GM18861 (cell line): ENCODE measurements at regions not wholly inside any gene's neighbourhood (a gene's known extent, or its start where the extent isn't known, plus 50 kb on each side); places are given as distances from the start of the nearest gene placed in this dataset.

Experiments used
- ATAC-seq: cut with Tn5 transposase; IDR thresholded peaks from one replicate; pipeline ENCODE4 v1.9.1; 2021; ENCODE audit not compliant: unreplicated experiment

DNA sequence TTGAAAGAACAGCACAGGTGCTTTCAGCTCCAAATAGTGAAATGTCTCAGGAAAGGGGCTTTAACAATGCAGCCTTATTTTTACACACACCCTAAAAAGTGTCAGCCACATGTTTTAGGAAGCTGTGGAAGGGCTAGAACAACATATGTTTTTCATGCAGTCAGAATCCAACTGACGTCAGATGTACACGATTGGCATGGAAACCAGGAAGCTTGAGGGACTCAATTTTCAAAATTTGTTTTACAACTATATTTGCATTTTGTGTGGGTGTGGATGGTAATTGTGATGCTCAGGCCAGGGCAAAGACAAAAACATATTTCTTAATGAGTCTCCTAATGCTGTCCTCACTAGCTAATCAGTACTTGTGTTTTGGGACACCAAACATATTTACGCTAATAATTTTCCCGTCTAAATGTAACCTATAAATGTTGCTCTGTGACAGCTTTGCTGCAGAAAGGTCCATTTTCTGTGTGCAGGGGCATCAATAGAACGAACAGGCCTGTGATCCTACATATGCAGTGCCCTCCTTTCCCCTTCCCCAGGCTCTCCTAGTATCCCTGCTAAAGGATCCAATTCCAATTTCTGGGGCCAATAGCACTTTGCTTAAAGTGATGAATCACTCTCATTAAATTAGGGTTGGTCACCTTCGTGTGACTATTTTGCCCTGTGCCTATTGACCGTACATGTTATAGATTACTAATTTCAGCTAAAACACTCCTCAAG, 434.0 kb upstream of the CDH5 start:
- no peak for ATAC-seq

- no peak for ATAC-seq
Measured at GRCh38 chr16:65922923-65923322, 443.6 kb upstream of the CDH5 start.

- no peak for ATAC-seq
Measured at GRCh38 chr16:65919986-65920376, 446.5 kb upstream of the CDH5 start.

- ATAC-seq: no peak
Measured at GRCh38 chr16:65919145-65919985, 447.1 kb upstream of the CDH5 start.

DNA sequence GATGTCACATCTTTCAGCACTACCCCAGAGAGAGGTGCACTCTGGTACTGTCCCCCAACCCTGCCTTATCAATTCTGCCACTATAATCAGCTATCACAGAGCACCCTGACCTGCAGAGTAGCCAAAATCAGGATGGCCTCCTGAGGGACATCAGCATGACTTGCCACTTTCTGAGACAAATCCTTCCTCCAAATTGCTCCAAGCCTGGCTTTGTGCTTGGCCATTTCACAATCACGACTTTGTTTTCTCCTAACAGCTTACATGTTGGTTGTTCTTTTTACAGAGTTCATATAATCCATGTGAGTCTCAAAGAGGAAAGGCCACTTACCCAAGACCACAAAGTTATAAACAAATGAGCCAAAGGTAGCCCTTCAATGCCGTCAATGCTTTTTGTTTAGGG, 449.0 kb upstream of the CDH5 start:
- ATAC-seq: no peak

- ATAC-seq: no peak
Measured at GRCh38 chr16:65916995-65917394, 449.5 kb upstream of the CDH5 start.

DNA sequence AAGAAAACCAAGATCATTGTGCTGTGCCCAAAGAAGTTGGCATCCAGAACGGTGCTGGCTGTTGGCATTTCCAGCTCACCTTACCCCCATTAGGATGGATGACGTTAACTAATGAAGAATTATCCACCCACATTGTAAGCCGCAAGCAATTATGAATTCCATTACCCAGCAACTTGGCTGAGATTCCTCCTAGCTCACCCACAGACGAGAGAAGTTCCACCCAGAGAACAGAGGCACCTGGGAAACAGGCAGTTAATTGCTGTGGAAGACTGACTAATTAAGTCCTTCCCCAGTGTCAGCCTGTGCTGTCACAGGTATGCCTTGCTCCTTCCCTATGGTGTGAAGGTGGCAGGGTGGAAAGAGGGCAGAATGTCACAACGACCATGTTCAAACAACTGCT, 456.2 kb upstream of the CDH5 start:
- no peak for ATAC-seq

GRCh38 chr16:65909310-65910050, 457.0 kb upstream of the CDH5 start:
- no peak for ATAC-seq

- ATAC-seq: no peak
Measured at GRCh38 chr16:65908568-65908967, 457.9 kb upstream of the CDH5 start.

GRCh38 chr16:65905331-65905730, 461.2 kb upstream of the CDH5 start:
- ATAC-seq: no peak

DNA sequence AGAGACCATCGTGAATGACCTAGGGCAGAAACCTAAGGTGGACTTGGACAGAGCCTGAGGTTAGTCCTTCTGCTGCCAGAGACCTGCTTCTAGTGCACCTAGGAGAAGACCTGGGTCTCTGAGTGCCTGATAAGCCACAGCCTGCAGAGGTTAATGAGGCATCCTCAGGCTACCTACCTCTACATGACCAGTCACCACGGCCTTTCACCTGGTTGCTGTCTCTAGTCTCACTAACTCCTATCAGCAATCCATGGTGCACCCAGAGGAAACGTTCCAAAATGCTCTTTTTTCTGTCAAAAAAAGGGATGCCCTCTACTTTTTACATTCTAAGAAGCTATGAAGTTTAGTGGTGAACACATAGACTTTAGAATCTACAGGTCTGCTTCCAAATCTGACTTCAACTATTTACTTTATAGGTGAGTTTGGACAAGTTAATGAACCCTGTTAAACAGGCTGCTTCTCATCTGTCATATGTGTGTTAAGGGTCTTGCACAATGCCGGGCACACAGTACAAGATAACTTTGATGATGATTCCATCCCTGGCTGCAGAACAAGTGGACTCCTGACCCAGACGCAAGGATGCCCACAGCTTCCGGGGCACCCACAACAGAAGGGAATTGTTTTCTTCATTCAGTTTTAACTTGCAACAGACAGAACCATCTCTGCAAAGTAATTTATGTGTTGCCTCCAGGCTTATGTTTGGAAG, 469.9 kb upstream of the CDH5 start:
- no peak for ATAC-seq

DNA sequence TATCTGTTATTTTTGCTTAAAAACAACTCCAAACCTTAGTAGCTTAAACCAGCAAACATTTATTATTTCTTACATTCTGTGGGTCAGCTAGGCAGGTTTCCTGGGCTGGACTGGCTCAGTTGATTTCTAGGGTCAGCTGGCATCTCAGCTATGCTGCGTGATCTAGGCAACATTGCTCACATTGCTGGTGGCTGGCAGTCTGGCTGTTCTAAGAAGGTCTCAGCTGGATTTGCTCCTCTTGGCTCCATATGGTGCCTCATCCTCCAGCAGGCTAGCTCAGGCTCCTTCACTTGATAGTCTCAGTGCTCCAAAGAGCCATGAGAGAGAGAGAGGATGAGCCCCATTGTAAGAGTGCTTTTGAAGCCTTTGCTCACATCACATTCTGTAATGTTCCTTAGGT, 470.6 kb upstream of the CDH5 start:
- ATAC-seq: no peak

- ATAC-seq: no peak
Measured at GRCh38 chr16:65895486-65895885, 471.0 kb upstream of the CDH5 start.

- no peak for ATAC-seq
Measured at GRCh38 chr16:65890203-65890602, 476.3 kb upstream of the CDH5 start.

DNA sequence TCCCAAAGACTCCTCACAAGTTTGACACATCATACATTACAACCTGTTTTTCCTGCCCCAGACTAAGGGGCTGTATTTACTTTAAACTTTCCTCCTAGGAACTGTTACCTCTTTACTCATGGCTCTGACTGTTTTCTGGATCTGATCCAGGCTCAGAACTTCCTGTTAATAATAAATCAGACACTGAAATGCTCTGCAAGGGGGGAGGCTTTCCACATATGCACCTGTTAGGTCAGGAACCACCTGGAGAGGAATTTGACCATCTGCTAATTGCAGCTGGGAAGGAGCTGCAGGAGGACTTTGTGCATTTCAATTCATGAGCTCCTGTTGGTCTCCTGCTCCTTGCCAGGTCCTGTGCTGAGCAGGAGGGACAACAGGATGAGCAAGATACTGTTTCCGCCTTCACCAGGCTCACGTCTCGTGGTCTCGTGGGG, 476.9 kb upstream of the CDH5 start:
- ATAC-seq: no peak

- ATAC-seq: no peak
Measured at GRCh38 chr16:65888201-65888600, 478.3 kb upstream of the CDH5 start.

DNA sequence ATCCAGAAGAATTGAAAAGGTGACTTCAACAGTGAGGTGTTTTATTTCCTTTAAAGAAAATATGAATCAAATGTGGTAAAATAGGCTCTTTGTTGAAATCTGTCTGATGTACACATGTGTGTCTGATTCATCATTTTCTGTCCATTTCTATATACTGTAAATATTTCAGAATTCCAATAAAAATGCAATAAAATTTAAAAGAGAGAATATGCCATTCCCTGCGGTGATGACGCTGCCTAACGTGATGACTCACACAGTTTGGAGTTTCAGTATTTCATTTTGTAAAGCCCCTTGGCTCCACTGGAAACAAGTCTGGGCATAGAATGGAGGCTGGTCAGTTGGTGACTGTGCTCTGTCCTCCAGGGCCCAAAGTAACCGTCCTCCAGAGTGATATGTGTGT, 482.5 kb upstream of the CDH5 start:
- ATAC-seq: no peak

DNA sequence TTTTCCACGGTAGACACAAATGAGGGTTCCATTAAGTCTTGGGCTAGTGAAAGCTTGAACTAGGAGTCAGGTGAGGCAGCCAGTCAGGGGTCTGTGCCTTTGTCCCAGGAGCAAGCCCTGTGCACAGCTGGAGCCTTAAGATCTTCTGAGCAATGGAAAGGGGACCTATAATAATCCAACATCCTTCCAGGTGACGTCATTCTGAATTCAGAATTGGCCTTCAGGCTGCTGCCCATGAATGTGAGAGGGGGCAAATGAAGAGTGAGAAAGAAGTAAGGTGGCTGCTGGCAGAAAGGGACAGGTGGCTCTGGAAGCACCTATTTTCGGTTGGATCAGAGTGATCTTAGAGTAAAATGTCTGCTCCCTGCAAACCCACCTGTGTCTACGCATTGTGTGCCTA, 488.1 kb upstream of the CDH5 start:
- no peak for ATAC-seq

DNA sequence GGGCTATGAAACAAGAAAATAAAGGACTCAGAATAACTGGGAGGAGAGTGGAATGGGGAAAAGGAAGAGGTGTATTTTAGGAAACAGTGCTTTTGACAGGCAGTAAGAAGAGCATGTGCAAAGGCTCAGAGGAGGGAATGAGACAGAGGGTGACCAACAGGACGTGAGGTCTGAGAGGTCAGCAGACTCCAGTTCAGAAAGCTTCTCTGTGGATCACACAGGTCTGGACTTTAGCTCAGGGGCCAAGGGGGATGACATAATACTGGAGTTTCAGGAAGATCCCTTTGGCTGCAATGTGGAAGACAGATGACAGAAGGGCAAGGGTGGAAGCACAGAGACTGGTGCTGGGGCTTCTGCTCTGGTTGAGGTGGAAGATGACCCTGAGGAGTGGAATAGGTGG, 489.9 kb upstream of the CDH5 start:
- no peak for ATAC-seq

DNA sequence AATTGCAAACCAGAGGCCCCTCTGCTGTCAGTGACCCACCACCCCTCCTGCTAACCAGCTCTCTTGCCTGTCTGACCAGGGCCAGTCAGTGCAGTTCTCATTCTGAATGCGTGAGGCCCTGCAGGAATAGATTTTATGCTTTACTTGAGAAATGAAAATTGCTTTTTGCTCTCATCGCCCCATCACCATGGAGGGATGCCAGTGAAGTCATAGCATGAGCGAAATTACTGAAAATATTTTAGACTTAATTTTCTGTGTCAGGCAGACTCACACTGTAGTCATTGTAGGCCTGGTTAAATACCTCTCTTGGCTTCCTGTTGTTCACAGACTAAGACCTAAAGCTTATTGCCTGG, 490.5 kb upstream of the CDH5 start:
- no peak for ATAC-seq

DNA sequence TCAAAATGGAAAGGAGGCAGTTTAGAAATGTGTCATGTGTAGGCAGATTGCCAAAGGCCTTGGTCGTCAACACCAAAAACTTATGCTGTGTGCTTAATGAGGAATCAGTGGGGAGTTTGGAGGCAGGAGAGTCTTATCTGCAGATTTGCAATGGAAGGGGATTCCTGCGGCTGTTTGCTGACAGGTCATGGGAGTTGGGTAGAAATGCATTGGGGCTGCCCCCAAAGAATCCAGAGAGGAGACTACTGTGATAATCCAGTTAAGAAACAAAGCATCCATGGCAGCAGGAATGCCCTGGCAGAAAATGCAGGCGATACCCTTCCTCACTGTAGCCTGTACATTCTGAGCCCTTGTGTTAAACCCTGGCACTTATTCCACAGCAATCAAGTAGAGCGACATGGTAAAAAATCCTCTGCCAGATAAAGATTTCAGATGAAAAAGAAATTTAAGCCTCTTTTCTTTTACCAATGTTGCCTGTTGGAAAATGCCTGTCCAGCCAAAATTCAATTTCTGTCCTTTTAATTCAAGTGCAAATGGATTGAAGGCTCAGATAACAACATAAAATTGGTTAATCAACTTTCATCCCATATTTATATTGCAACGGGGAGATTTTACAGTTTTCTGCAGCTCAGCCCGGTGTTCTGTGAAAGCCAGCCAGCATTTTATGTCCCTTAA, 491.0 kb upstream of the CDH5 start:
- no peak for ATAC-seq
